Activated CD8-positive, alpha-beta memory T cell treated with anti-CD3 and anti-CD28 coated beads for 4 hours (primary cell): ENCODE measurements at regions not wholly inside any gene's neighbourhood (a gene's known extent, or its start where the extent isn't known, plus 50 kb on each side); places are given as distances from the start of the nearest gene placed in this dataset.

ENCODE experiments used
- DNase-seq, 2 donors: peaks; one replicate each; pipeline ENCODE4 v3.0.0-alpha.2; 2020; ENCODE audit warnings: low read depth in 2 of 2

GRCh38 chr6:164296411-164296810, 881.9 kb downstream of the QKI start:
- no peak for DNase-seq

DNA sequence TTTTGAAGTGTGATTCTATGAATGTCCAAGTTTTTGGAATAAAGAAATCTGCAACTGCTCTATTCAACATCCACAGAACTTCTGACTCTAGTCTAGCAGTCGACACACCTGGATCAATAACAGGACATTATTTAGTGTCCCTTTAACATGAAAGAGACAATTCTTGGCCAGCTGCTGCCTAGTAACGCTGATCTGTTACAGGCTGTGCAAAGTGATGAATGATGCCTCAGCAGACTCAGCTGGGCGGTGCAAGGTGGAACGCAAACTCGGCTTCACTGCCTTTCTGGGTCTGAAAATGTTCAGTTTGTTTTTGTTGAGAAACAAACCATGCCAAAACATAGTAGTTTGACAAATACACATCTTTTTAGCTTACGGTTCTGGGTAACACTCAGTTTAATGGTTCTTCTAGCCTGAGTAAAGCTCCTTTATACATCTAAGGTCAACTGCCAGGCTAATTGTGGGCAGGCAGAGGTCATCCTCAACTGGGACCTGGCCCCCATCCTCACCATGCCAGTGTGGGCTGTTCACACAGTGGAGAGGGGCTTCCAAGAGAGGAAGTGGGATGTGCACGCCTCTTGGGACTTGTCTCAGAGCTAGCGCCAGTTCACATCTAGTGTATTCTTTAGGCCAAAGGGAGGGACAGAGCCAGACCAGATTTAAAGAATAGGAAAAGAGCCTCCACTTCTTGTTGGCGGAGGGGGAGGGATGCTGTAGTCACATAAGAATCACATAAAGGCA, 879.7 kb downstream of the QKI start:
- DNase-seq = no peak

- DNase-seq = no peak
Measured at GRCh38 chr6:164291224-164291623, 876.7 kb downstream of the QKI start.

- DNase-seq = no peak
Measured at GRCh38 chr6:164290101-164290500, 875.6 kb downstream of the QKI start.

GRCh38 chr6:164286011-164286410, 871.5 kb downstream of the QKI start:
- no peak for DNase-seq

DNA sequence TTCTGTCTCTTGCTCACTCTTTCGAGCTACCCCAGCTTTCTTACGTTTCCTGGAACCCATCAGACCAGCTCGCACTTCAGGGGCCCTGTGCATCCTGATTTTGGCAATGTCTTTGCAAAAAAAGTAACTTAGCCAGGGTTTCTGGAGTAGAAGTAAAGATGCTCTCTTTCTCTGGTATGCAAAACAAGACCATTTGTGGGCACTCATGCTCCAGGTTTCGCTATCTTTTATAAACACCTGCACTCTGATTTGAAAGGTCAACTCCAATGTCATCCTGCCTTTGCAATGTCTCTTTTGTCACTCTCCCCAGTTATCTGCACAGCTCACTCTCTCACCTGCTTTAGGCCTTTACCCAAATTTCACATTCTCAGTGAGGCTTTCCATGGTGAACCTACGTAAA, 869.1 kb downstream of the QKI start:
- no peak for DNase-seq

DNA sequence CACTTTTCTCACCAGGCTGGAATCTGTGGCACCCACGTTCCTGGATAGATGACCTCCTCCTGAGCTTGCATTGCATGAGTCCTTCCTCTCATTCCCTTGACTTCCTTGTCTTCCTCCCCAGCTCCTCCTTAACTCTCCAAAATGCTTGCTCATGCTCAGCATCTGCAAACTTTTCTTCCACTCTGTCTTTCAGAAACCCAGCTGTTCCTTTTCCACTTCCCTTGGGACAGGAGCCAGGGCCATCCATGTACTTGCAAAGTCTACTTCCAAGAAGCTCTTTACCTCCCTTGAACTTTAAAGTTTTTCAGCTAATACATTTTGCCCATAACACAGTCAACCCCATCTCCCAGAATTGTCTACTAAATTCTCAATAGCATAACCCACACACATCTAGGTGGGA, 861.7 kb downstream of the QKI start:
- DNase-seq = no peak

DNA sequence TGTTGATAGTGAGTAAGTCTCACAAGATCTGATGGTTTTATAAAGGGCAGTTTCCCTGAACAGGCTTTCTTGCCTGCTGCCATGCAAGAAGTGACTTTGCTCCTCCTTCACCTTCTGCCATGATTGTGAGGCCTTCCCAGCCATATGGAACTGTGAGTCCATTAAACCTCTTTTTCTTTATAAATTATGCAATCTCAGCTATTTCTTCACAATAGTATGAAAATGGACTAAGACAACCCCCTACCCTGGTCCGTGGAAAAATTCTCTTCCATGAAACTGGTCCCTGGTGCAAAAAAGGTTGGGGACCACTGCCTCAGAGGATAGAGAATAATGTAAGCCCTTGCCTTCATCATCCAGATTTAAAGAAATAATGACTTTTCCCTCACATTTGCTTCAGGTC, 861.3 kb downstream of the QKI start:
- DNase-seq = no peak

GRCh38 chr6:164274493-164274892, 860.0 kb downstream of the QKI start:
- no peak for DNase-seq

- no peak for DNase-seq
Measured at GRCh38 chr6:164273491-164273890, 859.0 kb downstream of the QKI start.

DNA sequence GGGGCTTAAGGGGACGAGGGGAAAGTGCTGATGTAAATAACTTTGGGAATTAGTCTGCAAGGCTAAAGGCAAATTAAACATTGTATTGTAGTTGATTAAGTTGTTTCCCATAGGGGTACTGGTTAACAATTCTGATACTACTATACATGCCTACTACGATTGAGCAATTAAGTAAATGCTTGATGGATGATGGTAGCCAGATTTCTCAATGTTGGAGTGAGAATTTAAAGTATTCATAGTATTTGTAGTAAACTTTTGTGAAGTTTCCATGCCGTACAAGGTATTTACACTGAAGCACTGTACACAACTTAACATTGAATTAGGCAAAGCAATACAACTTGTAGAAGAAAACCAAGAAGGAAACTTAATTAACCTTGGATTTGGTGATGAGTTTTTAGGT, 852.3 kb downstream of the QKI start:
- DNase-seq = no peak

- DNase-seq = no peak
Measured at GRCh38 chr6:164262348-164262747, 847.8 kb downstream of the QKI start.

GRCh38 chr6:164258421-164258820, 843.9 kb downstream of the QKI start:
- DNase-seq = no peak

- DNase-seq = no peak
Measured at GRCh38 chr6:164252948-164253347, 838.4 kb downstream of the QKI start.

DNA sequence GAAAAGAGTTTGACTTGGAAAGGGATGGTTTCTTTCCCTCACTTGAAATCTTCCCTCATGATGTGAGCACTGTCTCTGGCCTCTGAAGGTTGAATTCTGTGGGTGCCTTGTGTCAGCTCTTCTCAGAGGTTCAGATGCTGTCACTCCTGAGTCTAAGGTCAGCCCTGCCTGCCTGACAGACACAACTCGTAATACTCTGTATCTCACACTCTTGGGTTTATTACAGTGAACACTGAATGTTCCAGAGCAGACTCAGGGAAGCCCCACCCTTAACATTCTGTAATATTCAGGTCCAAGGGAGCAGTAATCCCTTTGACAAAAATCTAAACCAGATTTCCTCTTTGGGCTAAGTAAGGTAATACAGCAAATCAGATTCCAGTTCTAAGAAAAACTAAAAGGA, 837.8 kb downstream of the QKI start:
- DNase-seq = no peak

DNA sequence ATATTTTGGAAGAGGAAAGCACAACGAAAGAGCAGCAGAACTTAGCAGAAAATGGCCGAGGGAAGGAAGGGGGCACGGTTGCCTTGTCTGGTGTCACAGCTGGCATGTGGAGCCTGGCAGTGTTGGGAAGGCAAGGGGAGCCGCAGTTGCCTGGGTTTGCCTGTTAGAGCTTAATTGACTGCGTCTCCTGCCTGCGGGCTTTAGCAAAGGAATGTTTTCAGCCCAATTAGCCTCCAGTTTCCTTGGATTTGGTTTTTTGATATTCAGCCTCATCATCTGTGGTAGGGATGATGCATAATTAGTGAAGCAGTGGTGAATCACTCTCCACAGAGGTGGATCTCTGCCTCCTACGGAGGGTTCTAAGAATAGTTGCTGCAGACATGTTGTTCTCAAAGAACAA, 832.6 kb downstream of the QKI start:
- no peak for DNase-seq

DNA sequence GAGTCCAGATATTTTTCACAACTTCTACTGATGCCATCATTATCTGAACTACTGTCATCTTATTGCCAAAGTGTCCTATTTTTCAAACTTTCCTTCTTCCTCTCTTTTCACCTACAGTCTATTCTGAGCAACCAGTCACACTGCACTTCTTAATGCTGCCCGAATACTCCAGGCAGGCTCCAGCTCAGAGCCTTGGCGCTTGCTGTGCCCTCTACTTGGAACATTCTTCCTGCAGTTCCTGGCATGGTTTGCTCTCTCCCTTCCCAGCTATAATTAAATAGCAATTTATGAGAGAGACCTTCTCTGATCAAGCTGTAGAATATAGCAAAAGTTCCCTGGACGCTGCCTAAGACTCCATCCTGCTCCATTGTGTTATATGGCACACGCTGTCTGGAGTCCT, 831.6 kb downstream of the QKI start:
- no peak for DNase-seq

- DNase-seq = no peak
Measured at GRCh38 chr6:164243949-164244348, 829.4 kb downstream of the QKI start.

DNA sequence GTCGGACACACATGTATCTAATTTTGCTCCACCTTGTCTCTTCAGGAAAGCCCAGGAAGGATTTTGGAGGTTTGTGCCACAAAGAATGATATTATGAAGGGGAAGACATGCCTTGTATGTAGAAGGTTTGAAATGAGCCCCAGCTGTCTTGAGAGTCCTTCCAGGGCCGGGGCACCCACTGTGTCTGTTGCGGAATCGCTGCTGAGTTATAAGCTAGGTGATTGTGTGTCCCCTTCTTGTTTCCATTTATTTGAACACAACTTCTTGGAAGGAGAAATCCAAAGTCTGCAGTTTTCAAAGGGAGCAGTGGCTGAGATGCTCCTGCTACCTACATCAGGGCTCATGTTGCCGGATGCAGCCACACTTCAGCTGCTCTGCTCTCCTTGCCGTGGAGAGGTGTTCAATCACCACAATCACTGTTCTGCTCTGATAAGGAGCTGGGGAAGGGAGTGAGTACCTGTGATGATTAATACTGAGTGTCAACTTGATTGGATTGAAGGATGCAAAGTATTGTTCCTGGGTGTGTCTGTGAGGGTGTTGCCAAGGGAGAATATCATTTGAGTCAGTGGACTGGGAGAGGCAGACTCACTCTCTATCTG, 828.6 kb downstream of the QKI start:
- DNase-seq = no peak

DNA sequence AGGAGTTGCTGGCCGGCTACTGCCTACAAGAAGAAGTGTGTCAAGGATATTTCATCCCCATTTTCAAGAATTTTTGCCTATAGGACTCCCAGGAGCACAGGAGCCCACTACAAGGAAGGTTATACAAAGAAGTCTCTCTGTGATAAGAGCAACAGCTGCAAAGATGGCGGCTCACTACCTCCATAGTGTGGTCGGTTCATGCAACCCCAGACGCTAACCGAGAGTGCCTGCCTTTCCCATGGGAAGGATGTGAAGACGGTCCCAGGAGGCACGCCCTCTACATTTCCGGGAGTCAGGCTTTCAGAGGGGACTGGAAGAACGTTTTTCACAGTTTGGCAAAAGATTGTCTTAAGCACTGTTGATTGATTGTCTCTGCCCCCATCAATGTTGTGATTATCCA, 816.3 kb downstream of the QKI start:
- no peak for DNase-seq

DNA sequence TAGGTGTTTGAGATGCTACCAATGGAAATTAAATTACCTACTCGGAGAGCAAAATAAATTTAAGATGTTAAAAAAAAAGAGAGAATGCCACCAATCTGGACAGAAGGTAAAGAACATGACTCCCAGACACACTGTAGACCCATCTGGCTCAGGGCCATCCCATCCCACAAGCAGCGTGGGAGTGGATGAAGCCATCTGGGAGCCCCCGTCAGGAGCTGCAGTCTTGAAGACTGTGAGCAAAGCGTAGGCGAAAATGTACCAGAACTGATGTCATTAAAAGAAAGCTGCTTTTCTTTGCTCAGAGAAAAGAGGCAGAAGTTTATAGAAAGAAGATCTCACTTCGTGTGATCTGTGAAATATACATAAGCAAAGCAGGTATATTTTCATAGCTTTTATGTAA, 815.7 kb downstream of the QKI start:
- no peak for DNase-seq

DNA sequence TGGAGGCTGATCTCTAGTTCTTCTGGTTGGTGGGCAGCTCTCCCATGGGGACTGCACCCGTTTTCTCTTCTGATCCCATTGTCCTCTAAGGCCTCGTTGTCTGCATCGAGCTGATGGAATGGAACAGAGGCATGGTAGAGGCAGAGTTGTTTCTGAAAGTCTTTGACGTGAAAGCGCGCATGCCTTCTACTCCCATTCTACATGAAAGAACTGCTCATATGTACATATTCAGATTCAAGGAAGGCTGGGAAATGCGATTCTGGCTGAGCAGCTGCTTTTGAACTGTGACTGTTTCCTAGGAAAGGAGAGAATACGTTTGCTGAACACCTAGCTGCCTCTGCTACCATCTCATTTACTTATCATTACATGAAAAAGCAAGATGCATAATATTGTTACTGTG, 815.2 kb downstream of the QKI start:
- DNase-seq = no peak

DNA sequence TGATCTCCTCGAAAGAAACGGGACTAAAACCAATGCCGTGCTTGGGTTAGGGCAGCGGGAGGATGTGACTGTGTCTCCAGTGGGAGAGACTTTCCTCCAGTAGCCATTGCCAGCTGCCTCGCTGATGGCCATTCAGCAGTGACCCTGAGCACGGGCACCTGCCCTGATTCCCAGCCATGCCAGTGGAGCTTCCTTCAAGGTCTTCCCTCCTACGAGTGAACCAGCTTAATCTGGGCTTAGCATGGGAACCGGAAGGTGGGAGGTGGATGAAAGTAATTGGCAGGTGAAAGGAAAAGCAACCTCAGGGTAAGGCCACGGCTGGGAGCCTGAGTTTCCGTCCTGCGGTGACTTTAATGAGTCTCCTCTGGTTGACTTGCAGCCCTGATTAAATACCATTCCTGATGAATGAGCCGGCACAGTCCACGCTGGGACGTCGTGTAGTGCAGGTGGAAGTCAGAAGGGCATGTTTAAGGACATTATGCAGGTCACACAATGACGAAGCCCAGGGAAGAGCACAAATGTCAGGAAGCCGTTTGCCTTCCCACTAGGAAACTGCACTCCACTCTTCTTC, 813.5 kb downstream of the QKI start:
- DNase-seq = no peak

- no peak for DNase-seq
Measured at GRCh38 chr6:164216839-164217238, 802.3 kb downstream of the QKI start.
